ENCODE measurements at regions not wholly inside any gene's neighbourhood (a gene's known extent, or its start where the extent isn't known, plus 50 kb on each side); places are given as distances from the start of the nearest gene placed in this dataset.

DNA sequence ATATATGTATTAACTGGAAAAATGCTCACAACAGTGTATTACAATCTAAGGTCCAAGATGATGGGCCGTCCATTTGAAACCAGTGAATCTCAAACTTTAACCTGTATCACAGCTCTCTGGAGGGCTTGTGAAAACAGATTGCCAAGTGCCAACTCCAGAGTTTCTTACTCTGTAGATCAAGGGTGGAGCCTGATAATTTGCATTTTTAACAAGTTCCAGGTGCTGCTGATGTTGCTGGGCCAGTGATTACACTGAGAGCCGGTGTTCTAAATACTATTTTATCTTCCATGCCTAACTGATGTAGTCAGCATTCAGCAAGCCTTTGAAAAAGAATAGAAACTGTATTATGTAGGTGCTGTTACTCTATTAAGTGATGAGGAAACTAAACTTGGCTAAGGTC lies 269.9 kb upstream of the FERD3L start (continued):
- TF ChIP-seq EP300 (IDR thresholded peaks at IDR 0.05; ENCODE audit: borderline replicate concordance in 1 of 2, low read depth in 2 of 2, low read length in 2 of 2) (no peak), GABPA (IDR thresholded peaks at IDR 0.05; ENCODE audit: borderline replicate concordance, insufficient read depth, low read length) (no peak), RAD21 (IDR thresholded peaks at IDR 0.05 in 1 of 2, conservative IDR thresholded peaks at IDR 0.05 in 1 of 2; ENCODE audit: low read depth in 2 of 2, low read length in 2 of 2) (no peak), SIX5 (IDR thresholded peaks at IDR 0.05; ENCODE audit: low read depth, low read length) (no peak), JUND (IDR thresholded peaks at IDR 0.05; ENCODE audit: low read length) (no peak), CHD1 (IDR thresholded peaks at IDR 0.05; ENCODE audit: low read depth, low read length) (no peak), KDM1A (IDR thresholded peaks at IDR 0.05; ENCODE audit: borderline replicate concordance, low read length) (no peak)
- TF ChIP-seq, protein P1, sequence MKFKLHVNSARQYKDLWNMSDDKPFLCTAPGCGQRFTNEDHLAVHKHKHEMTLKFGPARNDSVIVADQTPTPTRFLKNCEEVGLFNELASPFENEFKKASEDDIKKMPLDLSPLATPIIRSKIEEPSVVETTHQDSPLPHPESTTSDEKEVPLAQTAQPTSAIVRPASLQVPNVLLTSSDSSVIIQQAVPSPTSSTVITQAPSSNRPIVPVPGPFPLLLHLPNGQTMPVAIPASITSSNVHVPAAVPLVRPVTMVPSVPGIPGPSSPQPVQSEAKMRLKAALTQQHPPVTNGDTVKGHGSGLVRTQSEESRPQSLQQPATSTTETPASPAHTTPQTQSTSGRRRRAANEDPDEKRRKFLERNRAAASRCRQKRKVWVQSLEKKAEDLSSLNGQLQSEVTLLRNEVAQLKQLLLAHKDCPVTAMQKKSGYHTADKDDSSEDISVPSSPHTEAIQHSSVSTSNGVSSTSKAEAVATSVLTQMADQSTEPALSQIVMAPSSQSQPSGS (IDR thresholded peaks at IDR 0.05; ENCODE audit: low read length): no peak

Measured in H1 (cell line).